ENCODE measurements at regions not wholly inside any gene's neighbourhood (a gene's known extent, or its start where the extent isn't known, plus 50 kb on each side); places are given as distances from the start of the nearest gene placed in this dataset.
"Not testable (repeated sequence)": the region's sequence is repeated elsewhere in the genome, so short reads cannot be mapped to it uniquely, and the experiment has no call there.

DNA sequence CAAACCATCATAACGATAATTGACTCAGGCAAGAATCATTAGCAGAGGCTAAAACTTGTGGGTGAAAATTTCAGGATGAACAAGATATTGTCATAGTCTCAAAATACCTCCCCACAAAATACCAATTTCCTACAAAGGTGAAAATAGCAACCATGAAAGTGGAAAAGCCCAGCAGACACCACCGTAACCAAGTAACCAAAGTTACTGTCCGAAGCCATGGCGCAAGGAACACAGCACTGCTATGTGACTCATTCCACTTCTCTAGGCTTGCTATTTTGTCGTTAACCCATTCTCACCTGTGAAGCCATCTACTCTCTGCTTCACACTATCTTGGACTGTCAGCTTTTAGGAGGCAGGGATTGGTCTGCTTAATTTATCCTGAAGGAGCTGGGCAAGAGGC, 113.8 kb upstream of the CACUL1 start:
- intact Hi-C loops (cut with DNase I) = no loop called here
- DNase-seq = no peak

DNA sequence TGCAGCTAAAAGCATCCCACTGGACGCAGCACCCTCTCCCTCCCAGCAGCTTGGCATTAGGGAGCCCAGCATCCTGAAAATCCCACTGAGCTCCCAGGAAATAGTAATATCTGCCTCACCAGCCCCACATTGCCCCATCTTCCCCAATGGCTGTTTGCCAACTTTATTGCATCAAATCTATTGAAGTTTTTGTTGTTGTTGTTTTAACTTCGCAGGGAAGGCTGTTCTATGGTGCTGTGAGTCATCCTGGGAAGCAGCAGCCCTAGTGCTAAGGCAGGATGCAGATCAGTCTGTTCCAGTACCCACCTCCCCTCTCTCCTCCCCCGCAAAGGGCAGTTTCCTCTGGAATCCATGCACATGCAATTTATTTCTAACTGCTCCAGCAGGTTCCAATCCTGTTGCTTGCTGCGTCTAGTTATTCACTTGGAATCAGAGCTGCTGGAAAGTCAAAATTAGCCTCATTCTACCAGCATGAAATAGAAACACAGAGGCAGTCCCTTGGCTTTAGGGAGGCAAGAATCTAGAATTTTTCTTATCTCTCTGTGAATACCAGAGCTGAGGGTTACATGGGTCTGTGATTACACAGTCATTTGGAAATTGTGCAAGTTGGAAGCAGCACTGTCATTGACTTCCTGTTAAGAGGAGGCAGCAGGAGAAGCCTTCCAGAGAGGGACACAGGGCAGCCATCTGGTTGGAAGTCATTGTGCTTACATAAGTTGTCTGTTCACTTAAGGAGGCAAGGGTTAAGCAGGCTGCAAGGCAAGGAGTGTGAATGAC, 115.9 kb upstream of the CACUL1 start:
- intact Hi-C loops (cut with DNase I) = no loop called here
- DNase-seq = peak in 5 of 10 donors; percentile 9 to 88 (median 31)

DNA sequence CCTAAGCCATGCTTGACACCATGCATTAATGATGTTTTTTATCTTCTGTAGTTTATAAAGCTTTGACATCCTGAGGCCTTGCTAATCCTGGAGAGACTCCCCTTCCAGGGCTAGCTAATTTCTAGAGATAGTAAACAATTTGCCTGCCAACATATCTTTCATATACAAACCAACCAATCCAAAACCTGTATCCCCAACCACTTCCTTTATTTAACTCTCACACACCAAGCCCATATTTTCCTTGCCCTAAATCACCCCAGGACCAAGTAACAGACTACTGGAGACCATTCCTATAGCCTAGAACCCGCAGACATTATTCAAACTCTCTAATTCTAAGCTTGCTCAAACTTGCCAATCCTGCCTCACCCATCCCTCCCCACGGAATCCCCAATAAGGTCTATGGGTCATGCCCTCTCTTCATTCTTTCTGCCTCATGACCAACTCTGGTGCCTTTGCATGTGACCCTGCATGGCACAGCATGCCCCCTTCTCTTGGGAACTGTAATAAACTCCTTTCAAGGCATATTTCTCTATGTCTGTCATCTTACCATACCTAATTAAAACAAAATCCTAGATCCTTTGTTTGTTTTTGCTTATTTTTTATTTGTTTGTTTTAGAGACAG, 116.6 kb upstream of the CACUL1 start:
- no peak for DNase-seq
- intact Hi-C loops (cut with DNase I) = no loop called here

DNA sequence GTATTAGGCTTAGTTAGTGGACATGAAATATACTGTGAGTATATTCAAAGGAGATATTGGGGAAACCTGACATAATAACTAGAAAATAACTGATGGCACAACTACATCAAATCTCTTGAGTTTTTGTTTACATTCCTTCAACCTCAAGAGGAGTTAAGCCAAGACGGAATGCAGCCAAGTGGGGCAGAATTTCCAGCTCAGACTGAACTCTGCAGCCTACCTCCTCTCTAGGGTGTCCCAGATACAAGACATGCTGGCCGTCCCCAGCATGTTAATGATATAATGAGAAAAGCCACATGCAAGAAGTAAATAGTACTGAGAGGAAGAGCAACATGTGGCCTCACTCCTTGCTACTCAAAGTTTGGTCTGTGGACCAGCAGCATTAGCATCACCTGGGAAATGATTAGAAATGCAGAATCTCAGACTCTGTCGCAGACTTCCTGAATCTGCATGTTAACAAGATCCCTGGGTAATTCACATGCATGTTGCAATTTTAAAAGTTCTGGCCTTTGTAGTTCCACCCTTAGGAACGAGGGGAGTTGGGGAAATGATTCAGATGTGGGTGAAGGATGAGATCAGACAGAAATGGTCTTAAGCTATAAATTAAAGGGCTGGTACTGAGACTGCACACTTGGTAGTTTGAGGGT, 118.4 kb upstream of the CACUL1 start:
- intact Hi-C loops (cut with DNase I) = no loop called here
- DNase-seq = no peak

GRCh38 chr10:118873738-118874105, 119.0 kb upstream of the CACUL1 start:
- no peak for DNase-seq
- intact Hi-C loops (cut with DNase I) = no loop called here

GRCh38 chr10:118874171-118874570, 119.4 kb upstream of the CACUL1 start:
- intact Hi-C loops (cut with DNase I) = no loop called here
- DNase-seq = no peak

DNA sequence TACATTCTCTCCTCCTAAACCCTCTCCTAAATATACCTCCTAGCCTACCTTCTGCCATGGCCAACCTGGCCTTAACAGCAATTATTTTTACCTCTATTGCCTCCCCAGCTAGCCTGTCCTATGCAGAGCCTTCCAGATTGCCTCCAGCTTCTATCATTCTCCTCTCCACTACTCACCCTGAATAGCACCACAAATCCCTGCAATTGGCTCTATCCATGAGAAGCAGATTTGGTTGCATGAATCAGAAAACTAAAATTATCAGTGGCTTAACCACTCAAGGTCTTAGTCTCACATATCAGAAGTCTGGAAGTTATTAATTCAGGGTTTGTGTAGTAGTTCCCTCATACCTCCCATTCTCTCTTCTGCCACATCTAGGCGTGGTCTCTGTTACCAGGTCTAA, 120.3 kb upstream of the CACUL1 start:
- no peak for DNase-seq
- intact Hi-C loops (cut with DNase I) = no loop called here

GRCh38 chr10:118882741-118883140, 128.0 kb upstream of the CACUL1 start:
- DNase-seq = no peak
- intact Hi-C loops (cut with DNase I) = no loop called here

- DNase-seq = no peak
- intact Hi-C loops (cut with DNase I) = no loop called here
Observed at GRCh38 chr10:118892255-118892654, 137.3 kb upstream of the NANOS1 start.

- intact Hi-C loops (cut with DNase I); DNase-seq: not testable (repeated sequence)
Observed at GRCh38 chr10:118894891-118895290, 134.6 kb upstream of the NANOS1 start.

- intact Hi-C loops (cut with DNase I) = no loop called here
- DNase-seq = no peak
Observed at GRCh38 chr10:118900617-118901016, 128.9 kb upstream of the NANOS1 start.

DNA sequence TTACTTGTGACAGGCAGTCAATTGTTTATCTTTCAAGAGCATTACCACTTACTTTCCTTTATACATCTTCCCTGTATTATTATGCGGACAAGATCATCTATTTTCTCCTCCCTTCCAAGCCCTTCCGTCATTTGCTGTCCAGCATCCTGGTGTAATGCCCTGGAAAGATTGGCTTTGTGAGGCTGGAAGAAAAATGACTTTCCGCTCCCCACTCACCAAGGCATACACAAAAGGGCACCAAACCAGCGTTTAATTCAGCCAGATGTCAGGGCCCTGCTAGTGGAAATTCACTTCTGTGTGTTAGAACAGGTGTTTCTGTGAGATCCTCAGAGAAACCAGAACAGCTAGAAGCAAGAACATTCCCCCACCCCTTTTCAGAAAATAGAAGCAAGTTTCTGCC, 128.1 kb upstream of the NANOS1 start:
- DNase-seq = no peak
- intact Hi-C loops (cut with DNase I) = no loop called here

DNA sequence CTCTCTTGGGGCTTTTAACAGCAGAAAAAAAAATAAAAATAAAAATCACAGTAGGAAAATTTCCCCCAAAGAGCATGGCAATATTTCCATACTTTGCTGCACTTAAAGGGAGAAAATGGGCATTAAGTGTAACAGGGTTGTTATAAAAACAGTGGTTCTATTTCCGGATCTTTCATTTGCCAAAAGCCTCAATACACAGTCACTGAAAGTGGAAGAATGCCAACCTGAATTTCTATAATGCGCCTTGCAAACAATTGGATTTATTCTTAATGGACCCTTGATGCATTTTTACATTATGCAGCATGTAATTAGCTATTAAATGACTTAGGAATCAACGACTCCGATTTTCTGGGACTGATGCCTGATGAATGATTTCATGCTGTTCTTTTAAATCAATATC, 127.6 kb upstream of the NANOS1 start:
- DNase-seq = no peak

GRCh38 chr10:118902656-118903055, 126.9 kb upstream of the NANOS1 start:
- intact Hi-C loops (cut with DNase I); DNase-seq: not testable (repeated sequence)

More for the DNA sequence above, 127.6 kb upstream of the NANOS1 start:
- intact Hi-C loops (cut with DNase I) = no loop called here

GRCh38 chr10:118903251-118903650, 126.3 kb upstream of the NANOS1 start:
- DNase-seq = no peak

DNA sequence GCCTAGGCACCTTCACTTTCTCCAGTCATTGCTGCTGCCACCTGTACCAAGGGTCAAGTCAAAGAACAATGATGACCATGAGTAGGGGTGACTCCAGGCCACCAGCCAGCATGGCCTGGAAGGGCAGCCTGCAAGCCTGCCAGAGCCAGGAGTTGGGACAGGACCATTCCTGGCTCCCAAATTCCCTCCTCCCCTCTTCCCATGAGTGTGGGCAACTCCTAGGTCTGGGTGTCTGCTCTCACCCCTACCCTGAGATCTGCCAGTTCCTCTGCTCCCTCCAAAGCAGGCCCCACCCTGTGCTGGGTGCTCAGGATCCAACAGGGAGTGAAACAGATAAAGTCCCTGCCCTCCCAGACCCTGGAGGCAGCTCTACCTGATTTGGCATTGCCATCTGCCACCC, 125.8 kb upstream of the NANOS1 start:
- DNase-seq = no peak
- intact Hi-C loops (cut with DNase I) = no loop called here

More at GRCh38 chr10:118903251-118903650, 126.3 kb upstream of the NANOS1 start:
- intact Hi-C loops (cut with DNase I) = no loop called here

GRCh38 chr10:118904286-118904685, 125.2 kb upstream of the NANOS1 start:
- intact Hi-C loops (cut with DNase I) = no loop called here

GRCh38 chr10:118907051-118907450, 122.5 kb upstream of the NANOS1 start:
- no peak for DNase-seq
- intact Hi-C loops (cut with DNase I) = no loop called here

More at GRCh38 chr10:118904286-118904685, 125.2 kb upstream of the NANOS1 start:
- DNase-seq = no peak

- intact Hi-C loops (cut with DNase I) = no loop called here
- peak in 3 of 10 donors; percentile 10 to 86 (median 34) for DNase-seq
Observed at GRCh38 chr10:118908557-118909256, 120.8 kb upstream of the NANOS1 start.

DNA sequence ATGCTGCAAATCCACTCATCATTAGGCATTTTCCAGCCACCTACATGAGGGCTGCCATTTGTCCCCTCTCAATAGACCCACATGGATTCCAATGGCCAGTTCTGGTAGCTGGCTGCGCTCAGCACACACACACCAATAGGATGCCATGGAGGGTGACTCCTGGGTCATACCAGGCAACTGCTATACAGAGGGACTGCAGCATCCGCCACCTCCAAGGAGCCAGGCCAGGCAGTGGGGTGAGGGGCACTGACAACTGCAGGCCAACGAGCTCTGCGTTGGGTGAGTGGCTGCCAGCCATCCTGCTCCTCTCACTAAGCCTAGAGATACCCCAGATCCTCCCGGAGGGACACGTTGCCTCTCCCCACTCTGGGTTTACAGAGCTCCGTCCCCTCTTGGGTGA, 118.8 kb upstream of the NANOS1 start:
- intact Hi-C loops (cut with DNase I) = no loop called here
- no peak for DNase-seq

- intact Hi-C loops (cut with DNase I) = no loop called here
Observed at GRCh38 chr10:118911363-118911762, 118.2 kb upstream of the NANOS1 start.

More at GRCh38 chr10:118911363-118911762, 118.2 kb upstream of the NANOS1 start:
- DNase-seq = no peak

Data from posterior cingulate gyrus (tissue), 11 donors.